ENCODE measurements at regions not wholly inside any gene's neighbourhood (a gene's known extent, or its start where the extent isn't known, plus 50 kb on each side); places are given as distances from the start of the nearest gene placed in this dataset.
"Not testable (repeated sequence)": the region's sequence is repeated elsewhere in the genome, so short reads cannot be mapped to it uniquely, and the experiment has no call there.

DNA sequence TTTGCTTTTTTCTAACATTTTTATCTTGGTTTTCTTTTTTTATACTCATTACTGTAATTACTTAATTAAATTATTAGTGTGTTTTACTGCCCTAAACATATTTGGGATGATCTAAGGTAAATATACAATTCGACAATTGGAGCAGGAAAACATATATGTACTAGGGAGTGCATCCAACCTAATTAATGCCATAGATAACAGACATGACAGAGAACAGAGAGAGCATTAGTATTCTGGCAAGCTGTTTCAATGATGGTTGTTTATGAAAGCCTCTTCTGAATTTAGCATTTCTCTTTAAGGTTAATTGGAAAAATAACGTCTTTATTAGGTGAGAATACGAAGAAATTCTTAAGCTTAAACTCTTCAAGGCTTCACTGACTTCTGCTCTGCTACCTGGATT, 300.1 kb upstream of the PRR16 start:
- no peaks in the 10 kb centered on the region for H3K36me3 ChIP-seq (ENCODE audit: control insufficient read depth, insufficient read depth, low read length)
- no peak overlapping the region for H3K56ac ChIP-seq (ENCODE audit: low read length)
- no peak overlapping the region for H2AK5ac ChIP-seq (ENCODE audit: low read length)
- no peak overlapping the region for H2BK5ac ChIP-seq (ENCODE audit: low read length)
- H4K5ac ChIP-seq (ENCODE audit: low read length) = no peak overlapping the region
- H3K79me2 ChIP-seq (ENCODE audit: control insufficient read depth, insufficient read depth, low read length) = no peaks in the 10 kb centered on the region
- WGBS (ENCODE audit: extremely low coverage, insufficient coverage, low lambda C conversion rate) = no CpG with 5 or more reads among the region's 3 CpGs
- H3K4me1 ChIP-seq (ENCODE audit: control insufficient read depth, low read depth, low read length) = no peaks in the 10 kb centered on the region
- no peak overlapping the region for H3K4me2 ChIP-seq (ENCODE audit: low read length)
- H3K23ac ChIP-seq (ENCODE audit: low read length) = no peak overlapping the region
- no peak overlapping the region for H3K4ac ChIP-seq (ENCODE audit: low read depth, low read length)
- H3K9ac ChIP-seq (ENCODE audit: low read length) = no peak overlapping the region
- no peak overlapping the region for H4K8ac ChIP-seq (ENCODE audit: low read depth, low read length)
- H3K18ac ChIP-seq (ENCODE audit: low read length) = no peak overlapping the region
- no peaks in the 10 kb centered on the region for H3K27me3 ChIP-seq (ENCODE audit: insufficient read depth, low read length, poor library complexity)
- no peak overlapping the region for H3K4me3 ChIP-seq (ENCODE audit: low read length)
- no peak overlapping the region for H3K27ac ChIP-seq (ENCODE audit: low read depth, low read length)
- no peak overlapping the region for H2BK120ac ChIP-seq (ENCODE audit: low read depth, low read length)
- no peaks in the 10 kb centered on the region for H3K79me1 ChIP-seq (ENCODE audit: low read length)
- H2BK15ac ChIP-seq (replicated peaks; ENCODE audit: low read depth) = no peak overlapping the region
- DNase-seq = no peak

DNA sequence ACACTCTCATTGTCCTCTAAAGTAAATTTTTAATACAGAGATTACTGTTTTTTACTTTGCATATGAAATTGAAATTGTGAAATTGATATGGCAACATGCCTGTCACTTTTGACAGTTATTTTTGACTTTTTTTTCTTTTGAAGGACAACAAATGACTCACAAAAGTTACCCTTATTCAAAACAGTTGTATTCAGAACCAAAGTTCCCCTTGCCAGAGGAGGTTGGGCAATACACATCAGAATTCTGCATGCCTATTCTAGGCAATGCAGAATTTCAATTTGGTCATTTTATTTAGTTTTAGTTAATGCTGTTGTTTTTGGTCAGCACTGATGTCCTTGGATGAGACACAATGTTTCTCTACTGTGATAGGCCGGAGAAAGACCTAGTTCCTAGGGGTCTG, 299.1 kb upstream of the PRR16 start:
- H2BK120ac ChIP-seq (ENCODE audit: low read depth, low read length) = no peak overlapping the region
- DNase-seq = no peak
- H4K5ac ChIP-seq (ENCODE audit: low read length) = no peak overlapping the region
- H3K18ac ChIP-seq (ENCODE audit: low read length) = no peak overlapping the region
- no peak overlapping the region for H4K8ac ChIP-seq (ENCODE audit: low read depth, low read length)
- no peak overlapping the region for H3K4ac ChIP-seq (ENCODE audit: low read depth, low read length)
- no peaks in the 10 kb centered on the region for H3K79me2 ChIP-seq (ENCODE audit: control insufficient read depth, insufficient read depth, low read length)
- no peak overlapping the region for H2BK5ac ChIP-seq (ENCODE audit: low read length)
- no peak overlapping the region for H3K4me2 ChIP-seq (ENCODE audit: low read length)
- no peaks in the 10 kb centered on the region for H3K27me3 ChIP-seq (ENCODE audit: insufficient read depth, low read length, poor library complexity)
- no peaks in the 10 kb centered on the region for H3K36me3 ChIP-seq (ENCODE audit: control insufficient read depth, insufficient read depth, low read length)
- H3K9ac ChIP-seq (ENCODE audit: low read length) = no peak overlapping the region
- H2AK5ac ChIP-seq (ENCODE audit: low read length) = no peak overlapping the region
- no peak overlapping the region for H2BK15ac ChIP-seq (replicated peaks; ENCODE audit: low read depth)
- H3K4me3 ChIP-seq (ENCODE audit: low read length) = no peak overlapping the region
- no CpG with 5 or more reads among the region's 1 CpG for WGBS (ENCODE audit: extremely low coverage, insufficient coverage, low lambda C conversion rate)
- no peak overlapping the region for H3K56ac ChIP-seq (ENCODE audit: low read length)
- no peak overlapping the region for H3K23ac ChIP-seq (ENCODE audit: low read length)
- H3K27ac ChIP-seq (ENCODE audit: low read depth, low read length) = no peak overlapping the region
- H3K4me1 ChIP-seq (ENCODE audit: control insufficient read depth, low read depth, low read length) = no peaks in the 10 kb centered on the region
- no peaks in the 10 kb centered on the region for H3K79me1 ChIP-seq (ENCODE audit: low read length)

DNA sequence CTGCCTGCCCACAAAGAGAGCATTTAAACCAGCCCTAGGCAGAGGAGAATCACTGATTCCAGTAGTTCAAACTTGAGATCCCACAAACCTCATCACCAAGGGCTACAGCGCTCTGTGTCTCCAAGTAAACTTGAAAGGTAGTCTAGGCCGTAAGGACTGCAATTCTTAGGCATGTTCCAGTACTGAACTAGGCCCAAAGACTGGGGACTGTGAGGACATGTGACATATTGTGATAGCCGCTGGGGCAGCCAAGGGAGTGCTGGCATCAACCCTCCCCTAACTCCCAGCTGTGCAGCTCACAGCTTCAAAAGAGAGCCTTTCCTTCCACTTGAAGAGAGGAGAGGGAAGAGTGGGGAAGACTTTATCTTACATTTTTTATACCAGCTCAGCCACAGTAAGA, 291.0 kb upstream of the PRR16 start:
- H3K36me3 ChIP-seq (ENCODE audit: control insufficient read depth, insufficient read depth, low read length) = no peaks in the 10 kb centered on the region
- no peak for DNase-seq
- H2BK5ac ChIP-seq (ENCODE audit: low read length) = no peak overlapping the region
- no peaks in the 10 kb centered on the region for H3K4me1 ChIP-seq (ENCODE audit: control insufficient read depth, low read depth, low read length)
- H3K27ac ChIP-seq (ENCODE audit: low read depth, low read length) = no peak overlapping the region
- no peak overlapping the region for H3K18ac ChIP-seq (ENCODE audit: low read length)
- WGBS (ENCODE audit: extremely low coverage, insufficient coverage, low lambda C conversion rate) = no CpG with 5 or more reads among the region's 3 CpGs
- no peak overlapping the region for H4K5ac ChIP-seq (ENCODE audit: low read length)
- H3K27me3 ChIP-seq (ENCODE audit: insufficient read depth, low read length, poor library complexity) = no peaks in the 10 kb centered on the region
- H3K9ac ChIP-seq (ENCODE audit: low read length) = no peak overlapping the region
- no peaks in the 10 kb centered on the region for H3K79me2 ChIP-seq (ENCODE audit: control insufficient read depth, insufficient read depth, low read length)
- H3K4ac ChIP-seq (ENCODE audit: low read depth, low read length) = no peak overlapping the region
- no peak overlapping the region for H4K8ac ChIP-seq (ENCODE audit: low read depth, low read length)
- no peak overlapping the region for H3K4me2 ChIP-seq (ENCODE audit: low read length)
- H3K56ac ChIP-seq (ENCODE audit: low read length) = no peak overlapping the region
- no peak overlapping the region for H2AK5ac ChIP-seq (ENCODE audit: low read length)
- H3K23ac ChIP-seq (ENCODE audit: low read length) = no peak overlapping the region
- H3K4me3 ChIP-seq (ENCODE audit: low read length) = no peak overlapping the region
- no peak overlapping the region for H2BK15ac ChIP-seq (replicated peaks; ENCODE audit: low read depth)
- H2BK120ac ChIP-seq (ENCODE audit: low read depth, low read length) = no peak overlapping the region
- H3K79me1 ChIP-seq (ENCODE audit: low read length) = no peaks in the 10 kb centered on the region

- Histone ChIP-seq H3K9ac (ENCODE audit: low read length) (no peak overlapping the region), H2AK5ac (ENCODE audit: low read length) (no peak overlapping the region), H2BK15ac (replicated peaks; ENCODE audit: low read depth) (no peak overlapping the region), H3K79me2 (ENCODE audit: control insufficient read depth, insufficient read depth, low read length) (no peaks in the 10 kb centered on the region), H3K56ac (ENCODE audit: low read length) (no peak overlapping the region), H3K4me3 (ENCODE audit: low read length) (no peak overlapping the region), H3K4me1 (ENCODE audit: control insufficient read depth, low read depth, low read length) (no peaks in the 10 kb centered on the region), H3K79me1 (ENCODE audit: low read length) (no peaks in the 10 kb centered on the region), H2BK120ac (ENCODE audit: low read depth, low read length) (no peak overlapping the region), H2BK5ac (ENCODE audit: low read length) (no peak overlapping the region), H3K27ac (ENCODE audit: low read depth, low read length) (no peak overlapping the region), H4K5ac (ENCODE audit: low read length) (no peak overlapping the region), H3K27me3 (ENCODE audit: insufficient read depth, low read length, poor library complexity) (no peaks in the 10 kb centered on the region), H3K23ac (ENCODE audit: low read length) (no peak overlapping the region), H3K18ac (ENCODE audit: low read length) (no peak overlapping the region), H3K36me3 (ENCODE audit: control insufficient read depth, insufficient read depth, low read length) (no peaks in the 10 kb centered on the region), H3K4me2 (ENCODE audit: low read length) (no peak overlapping the region), H4K8ac (ENCODE audit: low read depth, low read length) (no peak overlapping the region), H3K4ac (ENCODE audit: low read depth, low read length) (no peak overlapping the region)
- WGBS (ENCODE audit: extremely low coverage, insufficient coverage, low lambda C conversion rate) = no CpG with 5 or more reads among the region's 2 CpGs
- DNase-seq = no peak
Observed at GRCh38 chr5:120174089-120174488, 290.0 kb upstream of the PRR16 start.

- not testable (repeated sequence) for DNase-seq; H4K8ac ChIP-seq (ENCODE audit: low read depth, low read length); H3K4me2 ChIP-seq (ENCODE audit: low read length); H3K4ac ChIP-seq (ENCODE audit: low read depth, low read length); H3K56ac ChIP-seq (ENCODE audit: low read length); H3K18ac ChIP-seq (ENCODE audit: low read length); H3K4me3 ChIP-seq (ENCODE audit: low read length); H3K23ac ChIP-seq (ENCODE audit: low read length); H3K9ac ChIP-seq (ENCODE audit: low read length); H2AK5ac ChIP-seq (ENCODE audit: low read length); H3K27ac ChIP-seq (ENCODE audit: low read depth, low read length); H2BK120ac ChIP-seq (ENCODE audit: low read depth, low read length); H3K79me2 ChIP-seq (ENCODE audit: control insufficient read depth, insufficient read depth, low read length); H2BK15ac ChIP-seq (replicated peaks; ENCODE audit: low read depth); H3K79me1 ChIP-seq (ENCODE audit: low read length); H4K5ac ChIP-seq (ENCODE audit: low read length); H3K36me3 ChIP-seq (ENCODE audit: control insufficient read depth, insufficient read depth, low read length); H2BK5ac ChIP-seq (ENCODE audit: low read length); H3K27me3 ChIP-seq (ENCODE audit: insufficient read depth, low read length, poor library complexity); H3K4me1 ChIP-seq (ENCODE audit: control insufficient read depth, low read depth, low read length)
- no CpG with 5 or more reads among the region's 10 CpGs for WGBS (ENCODE audit: extremely low coverage, insufficient coverage, low lambda C conversion rate)
Observed at GRCh38 chr5:120181238-120181637, 282.9 kb upstream of the PRR16 start.

DNA sequence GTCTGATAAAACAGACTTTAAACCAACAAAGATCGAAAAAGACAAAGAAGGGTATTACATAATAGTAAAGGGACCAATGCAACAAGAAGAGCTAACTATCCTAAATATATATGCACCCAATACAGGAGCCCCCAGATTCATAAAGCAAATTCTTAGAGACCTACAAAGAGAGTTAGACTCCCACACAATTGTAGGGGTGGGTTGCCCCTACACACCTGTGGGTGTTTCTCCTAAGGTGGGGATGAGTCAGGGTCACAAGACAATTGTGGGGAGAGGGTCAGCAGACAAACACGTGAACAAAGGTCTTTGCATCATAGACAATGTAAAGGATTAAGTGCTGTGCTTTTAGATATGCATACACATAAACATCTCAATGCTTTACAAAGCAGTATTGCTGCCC, 269.4 kb upstream of the PRR16 start:
- not testable (repeated sequence) for H2AK5ac ChIP-seq (ENCODE audit: low read length); H4K8ac ChIP-seq (ENCODE audit: low read depth, low read length); H3K9ac ChIP-seq (ENCODE audit: low read length); DNase-seq; H3K36me3 ChIP-seq (ENCODE audit: control insufficient read depth, insufficient read depth, low read length); H2BK120ac ChIP-seq (ENCODE audit: low read depth, low read length); H3K4me1 ChIP-seq (ENCODE audit: control insufficient read depth, low read depth, low read length); H2BK15ac ChIP-seq (replicated peaks; ENCODE audit: low read depth); H3K56ac ChIP-seq (ENCODE audit: low read length); H3K79me2 ChIP-seq (ENCODE audit: control insufficient read depth, insufficient read depth, low read length); H2BK5ac ChIP-seq (ENCODE audit: low read length); H3K27me3 ChIP-seq (ENCODE audit: insufficient read depth, low read length, poor library complexity); H3K4ac ChIP-seq (ENCODE audit: low read depth, low read length); H4K5ac ChIP-seq (ENCODE audit: low read length); H3K4me2 ChIP-seq (ENCODE audit: low read length); H3K4me3 ChIP-seq (ENCODE audit: low read length); H3K79me1 ChIP-seq (ENCODE audit: low read length); H3K27ac ChIP-seq (ENCODE audit: low read depth, low read length); H3K23ac ChIP-seq (ENCODE audit: low read length); H3K18ac ChIP-seq (ENCODE audit: low read length)
- no CpG with 5 or more reads among the region's 2 CpGs for WGBS (ENCODE audit: extremely low coverage, insufficient coverage, low lambda C conversion rate)

Measured in mesendoderm (in vitro differentiated cells).